ENCODE measurements at regions not wholly inside any gene's neighbourhood (a gene's known extent, or its start where the extent isn't known, plus 50 kb on each side); places are given as distances from the start of the nearest gene placed in this dataset.

GRCh38 chr20:10795286-10796026, 121.7 kb upstream of the JAG1 start:
- no peak for FAIRE-seq
- POLR2A ChIA-PET (ENCODE audit: partially characterized antibody): no interaction called here

More at GRCh38 chr20:10795286-10796026, 121.7 kb upstream of the JAG1 start:
- H3K9me3 ChIP-seq (ENCODE audit: insufficient read depth in 2 of 2, low read depth in 1 of 2, low read length in 1 of 2): no peaks in the 10 kb centered on the region
- H3K14ac ChIP-seq (ENCODE audit: insufficient read length): no peak overlapping the region
- no peak overlapping the region for H2BK15ac ChIP-seq (ENCODE audit: low read length)
- no peak overlapping the region for H4K91ac ChIP-seq (replicated peaks; ENCODE audit: insufficient read length, low read length)
- no peak overlapping the region for H3K18ac ChIP-seq (ENCODE audit: extremely low read depth, low read length)
- H2BK5ac ChIP-seq (ENCODE audit: low read depth, low read length): no peak overlapping the region
- H2BK12ac ChIP-seq (ENCODE audit: low read depth, low read length): no peak overlapping the region
- H4K5ac ChIP-seq (ENCODE audit: insufficient read length, low read depth, low read length): no peak overlapping the region
- no peak overlapping the region for H3K4ac ChIP-seq (replicated peaks; ENCODE audit: insufficient read length, low read depth, low read length)
- no peak overlapping the region for H2BK120ac ChIP-seq (replicated peaks; ENCODE audit: low read depth, low read length)
- H2AK5ac ChIP-seq (ENCODE audit: low read depth, low read length): no peak overlapping the region
- H3K23me2 ChIP-seq (ENCODE audit: low read depth, low read length): no peaks in the 10 kb centered on the region
- no peak overlapping the region for H4K8ac ChIP-seq (ENCODE audit: extremely low read depth, insufficient read depth, low read length)
- no peak overlapping the region for H2BK20ac ChIP-seq (ENCODE audit: low read length)
- H3K4me1 ChIP-seq (replicated peaks in 1 of 4; ENCODE audit: control insufficient read depth in 3 of 4, insufficient read depth in 4 of 4, low read length in 3 of 4): peaks cover 0 to 6% (median 3%) of the 10 kb centered on the region in 4 experiments; a peak in 2 of 7 replicates
- H3K27me3 ChIP-seq (replicated peaks in 1 of 4; ENCODE audit: control insufficient read depth in 3 of 4, extremely low read depth in 1 of 4, insufficient read depth in 3 of 4, low read length in 3 of 4): no peaks in the 10 kb centered on the region
- no peak overlapping the region for H3K56ac ChIP-seq (replicated peaks; ENCODE audit: insufficient read length, low read depth, low read length)
- H3K4me2 ChIP-seq (ENCODE audit: insufficient read depth in 1 of 2, low read depth in 2 of 2, low read length in 2 of 2): no peak overlapping the region
- H3K36me3 ChIP-seq (ENCODE audit: control insufficient read depth in 2 of 4, insufficient read depth in 4 of 4, low read length in 3 of 4): no peaks in the 10 kb centered on the region
- 80% methylated on average over 11 of the region's 11 CpGs; no CpG with 5 or more reads in 1 of the 2 experiments for WGBS, 2 experiments (ENCODE audit: extremely low coverage in 1 of 2, insufficient coverage in 1 of 2, insufficient read length in 1 of 2, insufficient replicate concordance in 2 of 2, low coverage in 1 of 2, low lambda C conversion rate in 2 of 2, missing lambda C conversion rate in 1 of 2)
- no peak overlapping the region for H3K4me3 ChIP-seq (ENCODE audit: extremely low read depth in 1 of 4, insufficient read depth in 2 of 4, low read depth in 3 of 4, low read length in 4 of 4)
- no peak overlapping the region for H3K23ac ChIP-seq (ENCODE audit: insufficient read length)
- no peaks in the 10 kb centered on the region for H3K79me2 ChIP-seq (ENCODE audit: control insufficient read depth in 1 of 2, insufficient read depth in 2 of 2, low read length in 2 of 2)
- DNase-seq (ENCODE audit: low read depth in 1 of 2, low spot score in 2 of 2): no peak
- TF ChIP-seq CREB1 (IDR thresholded peaks at IDR 0.05): no peak
- no peak for TF ChIP-seq SAP30 (IDR thresholded peaks at IDR 0.05; ENCODE audit: insufficient read depth, insufficient replicate concordance, low read length)
- no peaks in the 10 kb centered on the region for H3K79me1 ChIP-seq (ENCODE audit: low read depth, low read length)
- no peak overlapping the region for H3K27ac ChIP-seq (ENCODE audit: low read depth, low read length)
- CTCF ChIA-PET (ENCODE audit: partially characterized antibody): interaction anchor here (1.1 to 2.1 kb wide), 2 partner anchors 99 to 243 kb away, joined by 3 to 5 read pairs; no protein-coding TSS in a partner anchor
- no peaks in the 10 kb centered on the region for H4K20me1 ChIP-seq (replicated peaks in 1 of 2; ENCODE audit: control insufficient read depth in 1 of 2, insufficient read depth in 2 of 2, low read length in 2 of 2)
- H2AFZ ChIP-seq (ENCODE audit: low read length): no peak overlapping the region
- no peak overlapping the region for H3K9ac ChIP-seq (replicated peaks in 1 of 4; ENCODE audit: extremely low read depth in 1 of 4, low read depth in 3 of 4, low read length in 3 of 4)

Measured in H1 (cell line).